ENCODE measurements at regions not wholly inside any gene's neighbourhood (a gene's known extent, or its start where the extent isn't known, plus 50 kb on each side); places are given as distances from the start of the nearest gene placed in this dataset.

GRCh38 chr17:14935139-14935841 is 329.8 kb downstream of the PMP22 start:
- no peak overlapping the region for H3K4me3 ChIP-seq (replicated peaks in 1 of 2; ENCODE audit: low read depth in 1 of 2, low read length in 2 of 2)
- no peak overlapping the region for H3K9ac ChIP-seq (ENCODE audit: low read length)
- H3K9me2 ChIP-seq (ENCODE audit: insufficient read depth): no peaks in the 10 kb centered on the region
- CTCF ChIA-PET: no interaction called here
- DNase-seq (ENCODE audit: low read depth, low spot score) (no peak), ATAC-seq (no peak)
- H3K79me2 ChIP-seq (ENCODE audit: insufficient read depth, low read length): no peaks in the 10 kb centered on the region
- no peaks in the 10 kb centered on the region for H3K27me3 ChIP-seq (ENCODE audit: insufficient read depth, low read length)
- no peaks in the 10 kb centered on the region for H3K4me1 ChIP-seq (ENCODE audit: control insufficient read depth in 1 of 2, insufficient read depth in 2 of 2, low read length in 2 of 2)
- POLR2A ChIA-PET: no interaction called here
- no peaks in the 10 kb centered on the region for H4K20me1 ChIP-seq (ENCODE audit: insufficient read depth)
- H3K4me2 ChIP-seq (ENCODE audit: low read length): no peak overlapping the region
- no peak overlapping the region for H3K27ac ChIP-seq (ENCODE audit: low read depth, low read length)
- H3K9me3 ChIP-seq (ENCODE audit: control insufficient read depth in 1 of 2, insufficient read depth in 1 of 2, low read depth in 1 of 2, low read length in 2 of 2): no peaks in the 10 kb centered on the region
- no peak overlapping the region for H2AFZ ChIP-seq (ENCODE audit: low read depth, low read length, poor library complexity, severe bottlenecking)
- BruUV-seq (replicated peaks): no TSS peak
- intact Hi-C loops (cut with micrococcal nuclease): no loop called here
- no peak for TF ChIP-seq EGR1 (IDR thresholded peaks at IDR 0.05; ENCODE audit: low read depth)
- no peak for TF ChIP-seq SRF (IDR thresholded peaks at IDR 0.05; ENCODE audit: low read depth)
- TF ChIP-seq, protein P1, sequence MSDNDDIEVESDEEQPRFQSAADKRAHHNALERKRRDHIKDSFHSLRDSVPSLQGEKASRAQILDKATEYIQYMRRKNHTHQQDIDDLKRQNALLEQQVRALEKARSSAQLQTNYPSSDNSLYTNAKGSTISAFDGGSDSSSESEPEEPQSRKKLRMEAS (IDR thresholded peaks at IDR 0.05): no peak
- TF ChIP-seq ELF1 (IDR thresholded peaks at IDR 0.05; ENCODE audit: borderline replicate concordance, low read depth): no peak
- TF ChIP-seq YY1 (IDR thresholded peaks at IDR 0.05; ENCODE audit: extremely low read depth, insufficient replicate concordance, low read depth, low read length): no peak
- TF ChIP-seq ZFX (IDR thresholded peaks at IDR 0.05): no peak
- no peak for TF ChIP-seq CEBPB (IDR thresholded peaks at IDR 0.05; ENCODE audit: low read depth)
- RAD21 ChIA-PET (ENCODE audit: low non-redundant PET in 1 of 2, low total read pairs in 2 of 2, uncharacterized antibody in 2 of 2, unreplicated experiment in 2 of 2): no interaction called here
- no peaks in the 10 kb centered on the region for H3K36me3 ChIP-seq (ENCODE audit: control insufficient read depth in 1 of 2, insufficient read depth in 2 of 2, low read length in 2 of 2)

GRCh38 chr17:14933676-14934075 is 331.4 kb downstream of the PMP22 start:
- CTCF ChIA-PET: no interaction called here
- H3K79me2 ChIP-seq (ENCODE audit: insufficient read depth, low read length): no peaks in the 10 kb centered on the region
- H4K20me1 ChIP-seq (ENCODE audit: insufficient read depth): no peaks in the 10 kb centered on the region
- POLR2A ChIA-PET: no interaction called here
- H3K4me1 ChIP-seq (ENCODE audit: control insufficient read depth in 1 of 2, insufficient read depth in 2 of 2, low read length in 2 of 2): no peaks in the 10 kb centered on the region
- H3K36me3 ChIP-seq (ENCODE audit: control insufficient read depth in 1 of 2, insufficient read depth in 2 of 2, low read length in 2 of 2): no peaks in the 10 kb centered on the region
- no peak for TF ChIP-seq POLR2A (IDR thresholded peaks at IDR 0.05; ENCODE audit: borderline replicate concordance, extremely low read depth, insufficient read depth, insufficient read length)
- TF ChIP-seq TCF7L2 (IDR thresholded peaks at IDR 0.05; ENCODE audit: borderline replicate concordance, extremely low read depth, insufficient read depth, insufficient read length): no peak
- TF ChIP-seq ZNF274 (IDR thresholded peaks at IDR 0.05; ENCODE audit: low read depth, low read length): no peak
- intact Hi-C loops (cut with micrococcal nuclease): no loop called here
- BruUV-seq (replicated peaks): no TSS peak
- no peak overlapping the region for H3K27ac ChIP-seq (ENCODE audit: low read depth, low read length)
- no peak overlapping the region for H3K9ac ChIP-seq (ENCODE audit: low read length)
- H3K4me3 ChIP-seq (replicated peaks in 1 of 2; ENCODE audit: low read depth in 1 of 2, low read length in 2 of 2): no peak overlapping the region
- DNase-seq (ENCODE audit: low read depth, low spot score) (no peak), ATAC-seq (no peak)
- H3K9me3 ChIP-seq (ENCODE audit: control insufficient read depth in 1 of 2, insufficient read depth in 1 of 2, low read depth in 1 of 2, low read length in 2 of 2): no peaks in the 10 kb centered on the region
- no peaks in the 10 kb centered on the region for H3K27me3 ChIP-seq (ENCODE audit: insufficient read depth, low read length)
- H2AFZ ChIP-seq (ENCODE audit: low read depth, low read length, poor library complexity, severe bottlenecking): no peak overlapping the region
- no peak overlapping the region for H3K4me2 ChIP-seq (ENCODE audit: low read length)
- RAD21 ChIA-PET (ENCODE audit: low non-redundant PET in 1 of 2, low total read pairs in 2 of 2, uncharacterized antibody in 2 of 2, unreplicated experiment in 2 of 2): no interaction called here
- no peaks in the 10 kb centered on the region for H3K9me2 ChIP-seq (ENCODE audit: insufficient read depth)
